Ramos (cell line): ENCODE measurements at regions not wholly inside any gene's neighbourhood (a gene's known extent, or its start where the extent isn't known, plus 50 kb on each side); places are given as distances from the start of the nearest gene placed in this dataset.

ENCODE experiments used
- in situ Hi-C: fragments of 300-500 bp; cut with MboI; formaldehyde crosslinking; loops from one replicate; pipeline ENCODE4 v1.14.3; 2022; ENCODE audit warnings: low sequenced_read_pairs; ENCODE audit not compliant: unreplicated experiment

GRCh38 chr2:8067784-8068336, 614.0 kb upstream of the ID2 start:
- in situ Hi-C loops: no loop called here

GRCh38 chr2:8072907-8073306, 608.9 kb upstream of the ID2 start:
- in situ Hi-C loops: no loop called here

GRCh38 chr2:8073916-8074315, 607.9 kb upstream of the ID2 start:
- in situ Hi-C loops: no loop called here

GRCh38 chr2:8076448-8077342, 605.2 kb upstream of the ID2 start:
- in situ Hi-C loops: no loop called here

GRCh38 chr2:8078705-8079104, 603.2 kb upstream of the ID2 start:
- in situ Hi-C loops: no loop called here

GRCh38 chr2:8080063-8080462, 601.8 kb upstream of the ID2 start:
- in situ Hi-C loops: no loop called here

- in situ Hi-C loops: no loop called here
Observed at GRCh38 chr2:8081130-8081529, 600.7 kb upstream of the ID2 start.

- in situ Hi-C loops: no loop called here
Observed at GRCh38 chr2:8082840-8083239, 599.0 kb upstream of the ID2 start.

- in situ Hi-C loops: no loop called here
Observed at GRCh38 chr2:8086357-8086756, 595.5 kb upstream of the ID2 start.

GRCh38 chr2:8086796-8087479, 594.9 kb upstream of the ID2 start:
- in situ Hi-C loops: no loop called here

- in situ Hi-C loops: no loop called here
Observed at GRCh38 chr2:8087480-8087840, 594.4 kb upstream of the ID2 start.

GRCh38 chr2:8088810-8089209, 593.0 kb upstream of the ID2 start:
- in situ Hi-C loops: no loop called here

- in situ Hi-C loops: no loop called here
Observed at GRCh38 chr2:8089596-8089995, 592.3 kb upstream of the ID2 start.

GRCh38 chr2:8090748-8091700, 590.8 kb upstream of the ID2 start:
- in situ Hi-C loops: no loop called here

- in situ Hi-C loops: no loop called here
Observed at GRCh38 chr2:8094526-8094925, 587.3 kb upstream of the ID2 start.

- in situ Hi-C loops: no loop called here
Observed at GRCh38 chr2:8095978-8096377, 585.9 kb upstream of the ID2 start.

- in situ Hi-C loops: no loop called here
Observed at GRCh38 chr2:8096484-8096883, 585.4 kb upstream of the ID2 start.

- in situ Hi-C loops: no loop called here
Observed at GRCh38 chr2:8098476-8099266, 583.2 kb upstream of the ID2 start.

- in situ Hi-C loops: no loop called here
Observed at GRCh38 chr2:8099267-8099582, 582.6 kb upstream of the ID2 start.
